ENCODE measurements at regions not wholly inside any gene's neighbourhood (a gene's known extent, or its start where the extent isn't known, plus 50 kb on each side); places are given as distances from the start of the nearest gene placed in this dataset.
A peak's percentile ranks its signal among the peaks of the same experiment; 100 is the strongest.
"Not testable (repeated sequence)": the region's sequence is repeated elsewhere in the genome, so short reads cannot be mapped to it uniquely, and the experiment has no call there.

DNA sequence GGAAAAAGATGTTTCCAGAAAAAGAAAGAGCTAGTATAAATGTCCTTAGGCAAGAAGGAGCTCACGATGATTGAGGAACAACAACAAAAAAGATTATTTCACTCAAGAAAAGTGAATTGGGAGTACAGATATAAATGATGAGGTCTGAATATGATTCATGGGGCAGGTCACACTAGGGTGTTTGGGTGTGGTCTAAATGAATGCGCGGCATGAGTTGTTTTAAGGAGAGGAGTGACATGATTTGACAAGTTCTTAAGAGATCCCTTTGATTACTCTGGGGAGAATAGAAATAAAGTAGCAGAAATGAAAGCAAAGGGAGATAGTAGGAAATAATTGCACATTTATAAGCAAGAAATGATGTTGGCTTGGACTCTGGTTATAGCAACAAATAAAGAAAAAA, 59.3 kb downstream of the NUTM2D start:
- ATAC-seq: peak; percentile 92

DNA sequence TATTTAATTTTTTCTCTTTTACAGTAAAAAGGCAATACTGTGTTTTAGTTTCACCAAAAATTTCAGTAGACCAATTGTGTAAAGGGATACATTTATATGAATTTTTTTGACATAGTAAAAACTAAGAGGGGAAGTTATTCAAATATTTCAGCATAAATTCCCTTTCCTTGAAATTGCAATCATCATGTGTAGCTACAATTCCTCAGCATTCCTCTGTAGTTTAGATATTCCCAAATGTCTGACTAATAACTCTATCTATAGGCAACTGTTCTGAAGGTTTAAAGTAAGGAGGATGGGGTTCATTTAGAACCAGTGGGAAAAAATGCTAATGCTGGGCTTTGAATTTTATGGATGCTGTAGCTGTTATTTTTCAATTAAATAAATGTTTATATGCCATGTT, 65.1 kb downstream of the NUTM2D start:
- ATAC-seq: not testable (repeated sequence)

DNA sequence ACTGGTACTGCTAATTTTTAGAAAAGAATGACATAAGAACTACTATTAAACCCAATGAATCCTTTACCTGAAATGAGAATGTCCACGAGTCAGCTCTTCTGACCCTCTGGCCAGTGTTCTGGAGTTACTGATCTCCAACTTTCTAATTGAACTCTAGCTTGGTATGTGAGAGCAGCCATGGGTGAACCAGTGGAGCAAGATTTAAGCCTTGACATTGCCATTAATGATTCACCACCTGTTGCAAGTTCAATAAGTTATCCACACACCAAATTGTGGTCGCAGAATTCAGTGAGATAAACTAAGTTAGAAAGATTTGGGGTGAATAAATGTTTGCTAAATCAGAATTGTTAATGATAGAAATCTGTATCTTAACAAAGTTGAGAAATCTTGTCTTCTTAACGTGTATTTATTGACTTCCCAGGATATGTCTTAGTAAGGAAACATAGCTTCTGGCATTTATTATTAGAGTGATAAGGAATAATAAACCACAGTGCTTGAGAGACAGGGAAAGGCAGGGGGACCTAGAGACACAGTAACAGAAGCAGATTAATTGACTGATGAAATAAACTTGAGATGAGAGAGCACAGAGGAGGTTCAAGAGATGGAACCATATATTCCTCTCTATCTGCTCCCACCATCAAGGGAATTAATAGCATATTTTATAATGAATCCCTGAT, 67.3 kb downstream of the NUTM2D start:
- ATAC-seq: not testable (repeated sequence)

DNA sequence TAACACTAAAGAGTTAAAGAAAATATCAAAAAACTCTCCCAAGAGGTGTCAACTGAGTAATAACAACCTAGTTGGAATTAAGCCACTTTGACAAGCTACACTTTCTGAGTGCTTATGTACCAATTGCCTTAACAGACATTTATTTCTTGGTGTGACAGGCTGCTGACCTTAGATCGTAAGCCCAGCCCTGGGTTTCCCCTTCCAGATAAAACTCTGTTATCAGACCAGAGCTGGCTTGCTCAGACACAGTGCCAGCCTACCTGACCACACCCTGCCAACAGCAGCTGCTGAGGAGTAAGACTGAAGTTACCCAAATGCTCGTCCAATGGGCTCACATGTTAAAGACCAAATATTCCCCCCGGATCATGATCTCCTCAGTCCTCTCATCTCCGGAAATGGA, 70.9 kb upstream of the MINPP1 start:
- ATAC-seq: not testable (repeated sequence)

DNA sequence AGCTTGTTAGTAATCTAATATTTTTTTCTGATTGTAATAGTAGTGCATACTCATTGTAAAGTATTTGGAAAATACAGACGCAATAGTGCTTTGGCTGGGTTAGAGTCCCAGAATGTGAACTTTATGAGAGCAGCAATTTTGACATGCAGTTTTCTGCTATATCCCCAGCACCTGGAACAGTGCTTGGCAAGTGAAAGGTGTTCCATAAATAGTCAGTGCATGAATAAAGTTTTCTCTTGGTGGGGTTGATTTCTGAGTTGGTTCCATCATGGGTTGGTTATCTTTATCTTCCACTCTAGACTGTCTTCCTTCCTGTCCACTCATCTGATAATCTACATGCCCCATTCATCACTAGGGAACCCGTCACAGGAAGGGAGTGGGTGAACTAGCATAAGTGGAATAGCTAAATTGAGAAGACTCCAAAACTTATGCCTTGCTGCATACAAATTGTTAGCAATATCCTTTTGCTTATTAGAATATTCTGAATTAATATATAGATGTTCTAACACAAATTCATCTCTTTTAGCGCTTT, 69.3 kb upstream of the MINPP1 start:
- ATAC-seq: not testable (repeated sequence)

DNA sequence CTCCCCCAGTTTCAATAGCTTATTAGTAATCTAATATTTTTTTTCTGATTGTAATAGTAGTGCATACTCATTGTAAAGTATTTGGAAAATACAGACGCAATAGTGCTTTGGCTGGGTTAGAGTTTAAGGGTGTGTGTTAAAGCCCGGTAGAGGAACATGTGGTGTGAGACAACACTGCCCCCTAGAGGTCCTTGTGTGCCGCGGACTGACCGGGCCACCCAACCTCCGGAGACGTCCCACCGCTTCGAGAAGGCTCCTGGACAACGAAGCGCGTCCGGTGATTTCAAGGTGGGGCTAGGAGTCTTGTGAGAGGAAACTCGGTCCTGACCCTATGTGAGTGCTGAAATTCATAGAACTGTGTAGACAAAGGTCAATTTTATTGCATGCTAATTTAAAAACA, 68.6 kb upstream of the MINPP1 start:
- ATAC-seq: peak; percentile 91

DNA sequence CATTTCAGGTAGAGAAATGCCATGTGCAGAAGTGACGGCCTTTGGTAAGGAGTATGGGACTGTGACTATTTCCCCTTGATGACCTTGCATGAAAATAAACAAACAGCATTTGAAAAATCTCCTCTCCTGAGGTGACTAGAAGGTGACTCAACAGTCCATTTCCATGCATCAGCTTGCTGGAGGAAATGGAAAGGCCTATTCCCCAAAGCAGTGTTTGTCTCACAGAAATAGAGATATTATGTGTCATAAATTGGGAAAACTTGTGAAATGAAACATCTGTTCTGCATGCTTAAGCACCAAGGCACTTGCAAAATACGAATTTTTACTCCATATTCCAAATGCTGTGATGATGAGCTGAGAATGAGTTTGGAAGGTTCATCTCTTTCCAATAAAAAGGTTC, 67.2 kb upstream of the MINPP1 start:
- not testable (repeated sequence) for ATAC-seq

Data from esophagus mucosa (tissue), 1 donor.